H54 (cell line): ENCODE measurements at regions not wholly inside any gene's neighbourhood (a gene's known extent, or its start where the extent isn't known, plus 50 kb on each side); places are given as distances from the start of the nearest gene placed in this dataset.

ENCODE experiments used
- DNase-seq: peaks from one replicate; pipeline ENCODE4 v3.0.0; 2011; ENCODE audit warnings: low spot score, mixed read lengths; ENCODE audit not compliant: insufficient read length
- FAIRE-seq: peaks from 3 replicates; lab custom pipeline; 2011; peaks lifted over from hg19 to GRCh38; lab: Jason Lieb, UNC
- POLR2A ChIP-seq: IDR thresholded peaks from 2 replicates; pipeline ENCODE4 v1.6.1; 2011; ENCODE audit warnings: low read depth, mild to moderate bottlenecking, low read length

DNA sequence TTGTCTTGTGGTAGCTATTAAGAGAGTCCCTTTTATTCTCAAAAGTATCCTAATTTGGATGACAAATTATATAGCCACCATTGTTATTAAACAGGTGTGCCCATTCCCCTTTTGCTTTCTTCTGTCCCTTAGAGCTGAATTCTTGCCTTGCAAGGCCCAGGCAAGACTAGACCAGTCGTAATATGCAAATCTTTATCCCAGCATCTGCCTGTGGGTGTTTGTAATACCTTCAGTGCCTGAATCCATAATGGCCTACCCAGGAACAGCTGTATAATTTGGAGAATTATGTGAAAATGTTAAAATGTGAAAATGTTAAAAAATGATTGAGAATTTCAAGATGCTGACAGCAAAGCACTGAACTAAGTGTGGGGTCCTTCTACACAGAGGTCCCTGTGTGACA is 403.0 kb upstream of the RBMS3 start:
- no peak for TF ChIP-seq POLR2A
- no peak for DNase-seq
- FAIRE-seq = no peak

DNA sequence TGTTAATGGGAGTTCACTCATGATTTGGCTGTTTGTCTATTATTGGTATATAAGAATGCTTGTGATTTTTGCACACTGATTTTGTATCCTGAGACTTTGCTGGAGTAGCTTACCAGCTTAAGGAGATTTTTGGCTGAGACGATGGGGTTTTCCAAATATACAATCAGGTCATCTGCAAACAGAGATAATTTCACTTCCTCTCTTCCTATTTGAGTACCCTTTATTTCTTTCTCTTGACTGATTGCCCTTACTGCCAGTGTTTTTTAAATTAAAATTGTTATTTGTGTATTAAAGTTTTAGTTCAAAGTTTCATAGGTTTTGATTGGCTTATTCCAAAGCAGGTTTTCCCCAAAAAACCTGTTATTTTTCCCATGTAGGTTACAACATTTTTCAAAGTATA is 390.5 kb upstream of the RBMS3 start:
- no peak for FAIRE-seq
- no peak for DNase-seq
- no peak for TF ChIP-seq POLR2A

DNA sequence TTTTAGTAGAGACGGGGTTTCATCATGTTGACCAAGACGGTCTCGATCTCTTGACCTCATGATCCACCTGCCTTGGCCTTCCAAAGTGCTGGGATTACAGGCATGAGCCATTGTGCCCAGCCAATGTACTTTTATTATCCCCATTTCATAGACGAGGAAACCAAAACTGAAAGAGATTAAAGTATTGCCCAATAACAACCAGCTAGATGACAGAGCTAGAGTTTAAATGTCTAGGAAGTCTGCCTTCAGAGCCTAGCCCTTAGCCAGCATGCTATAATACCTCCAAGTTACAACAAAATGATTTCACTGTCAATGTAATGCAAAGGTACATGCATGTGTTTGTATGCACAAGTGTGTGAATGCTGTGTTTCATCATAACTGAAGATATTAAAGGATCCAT is 389.4 kb upstream of the RBMS3 start:
- no peak for TF ChIP-seq POLR2A
- FAIRE-seq (no peak), DNase-seq (no peak)

DNA sequence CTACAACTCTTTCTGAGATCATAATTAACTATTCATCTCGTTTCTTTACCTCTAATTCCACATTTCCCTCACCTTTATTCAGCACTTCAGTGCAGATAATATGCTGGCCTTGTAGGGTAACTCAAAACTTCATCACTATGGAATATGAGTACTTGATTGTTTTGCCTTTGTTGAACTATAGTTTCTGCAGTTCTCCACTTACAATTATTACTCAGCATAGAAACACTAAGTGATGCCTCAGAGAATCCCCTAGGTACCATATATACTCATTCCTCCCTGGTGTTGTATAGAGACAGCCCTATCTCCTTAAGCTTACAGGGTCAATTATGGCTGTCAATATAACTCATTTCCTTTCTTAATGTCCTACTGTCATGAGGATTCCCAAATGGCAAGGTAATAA is 380.6 kb upstream of the RBMS3 start:
- FAIRE-seq (no peak), DNase-seq (no peak)
- no peak for TF ChIP-seq POLR2A

DNA sequence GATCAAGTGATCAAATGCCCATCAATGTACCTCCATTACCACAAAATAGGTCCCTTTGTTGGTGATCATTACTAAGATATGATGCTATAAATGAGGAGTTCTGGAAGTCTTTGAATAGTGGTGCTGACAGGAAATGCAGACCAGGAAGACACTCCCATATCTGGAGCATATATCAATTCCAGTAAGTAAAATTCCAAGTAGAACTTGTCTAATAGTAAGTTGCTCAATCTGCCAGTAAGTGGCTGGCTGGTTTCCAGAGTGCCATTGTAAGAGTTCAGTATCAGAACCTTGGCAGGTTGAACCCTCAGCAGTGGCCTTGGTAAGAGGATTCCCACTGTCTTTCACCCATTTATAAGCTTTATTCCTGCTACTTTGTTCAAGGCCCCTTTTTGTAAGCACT is 379.9 kb upstream of the RBMS3 start:
- DNase-seq = no peak
- FAIRE-seq = no peak
- TF ChIP-seq POLR2A = no peak

DNA sequence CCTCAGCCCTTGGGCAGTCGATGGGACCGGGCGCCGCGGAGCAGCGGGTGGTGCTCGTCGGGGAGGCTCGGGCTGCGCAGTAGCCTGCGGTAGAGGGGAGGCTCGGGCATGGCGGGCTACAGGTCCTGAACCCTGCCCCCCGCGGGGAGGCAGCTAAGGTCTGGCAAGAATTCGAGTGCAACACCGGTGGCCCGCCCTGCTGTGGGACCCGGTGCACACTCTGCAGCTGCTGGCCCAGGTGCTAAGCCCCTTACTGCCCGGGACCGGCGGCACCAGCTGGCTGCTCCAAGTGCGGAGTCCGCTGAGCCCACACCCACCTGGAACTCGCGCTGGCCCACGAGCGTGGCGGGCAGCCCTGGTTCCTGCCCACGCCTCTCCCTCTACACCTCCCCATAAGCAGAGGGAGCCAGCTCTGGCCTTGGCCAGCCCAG is 377.7 kb upstream of the RBMS3 start:
- DNase-seq (no peak), FAIRE-seq (no peak)
- TF ChIP-seq POLR2A = no peak

DNA sequence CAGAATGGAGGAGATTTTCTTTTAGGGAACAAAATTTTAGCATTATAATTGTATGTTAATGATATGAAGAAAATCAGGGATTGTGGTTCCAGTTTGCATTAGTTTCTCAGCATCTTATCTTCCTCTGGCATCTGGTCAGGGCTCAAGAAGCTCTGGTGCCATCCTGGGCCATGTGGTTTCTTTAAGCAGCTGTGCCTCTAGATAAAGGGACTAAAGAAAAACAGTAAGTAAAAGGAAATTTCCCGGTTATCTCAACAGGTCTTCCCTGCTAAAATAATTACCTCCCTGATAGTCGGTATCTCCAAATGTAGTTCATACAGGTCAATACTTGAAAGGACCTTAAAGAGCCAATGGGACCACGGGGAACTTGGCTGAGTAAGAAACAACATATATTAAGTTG is 375.1 kb upstream of the RBMS3 start:
- DNase-seq (no peak), FAIRE-seq (no peak)
- no peak for TF ChIP-seq POLR2A

DNA sequence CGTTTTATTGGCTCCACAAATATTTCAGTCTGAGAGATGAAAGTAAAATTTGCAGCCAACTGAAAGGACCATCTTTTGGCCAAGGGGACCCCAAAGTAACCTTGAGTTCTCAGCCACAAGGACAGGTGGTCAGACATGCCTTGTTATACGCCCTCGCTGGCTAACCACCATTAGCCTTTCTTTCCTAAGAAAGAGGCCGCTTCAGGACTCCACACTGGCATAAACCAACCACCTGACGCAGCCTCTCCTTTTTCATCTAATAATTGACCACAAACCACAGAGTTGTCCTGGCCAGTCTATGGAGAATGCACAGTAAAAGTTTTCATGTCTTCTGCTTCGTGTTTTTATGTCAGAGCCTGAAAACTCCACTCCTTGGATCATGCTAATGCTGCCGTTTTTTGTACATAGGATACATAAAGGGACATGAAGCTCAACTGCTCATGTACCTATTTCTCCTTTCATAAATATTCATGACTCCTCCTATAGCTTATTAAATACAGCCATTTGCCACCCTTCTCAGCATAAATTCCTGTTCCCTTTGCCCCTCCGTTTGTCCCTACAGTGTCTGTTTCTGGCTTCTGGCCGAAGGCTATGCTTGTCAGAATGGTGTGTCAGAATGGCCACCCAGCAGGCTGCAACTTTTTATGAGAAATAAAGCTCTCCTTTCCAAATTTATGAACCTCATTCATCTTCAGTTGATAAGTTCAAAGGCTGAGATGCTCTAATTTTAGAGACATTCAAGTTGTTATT is 374.1 kb upstream of the RBMS3 start:
- no peak for TF ChIP-seq POLR2A
- DNase-seq (no peak), FAIRE-seq (no peak)

DNA sequence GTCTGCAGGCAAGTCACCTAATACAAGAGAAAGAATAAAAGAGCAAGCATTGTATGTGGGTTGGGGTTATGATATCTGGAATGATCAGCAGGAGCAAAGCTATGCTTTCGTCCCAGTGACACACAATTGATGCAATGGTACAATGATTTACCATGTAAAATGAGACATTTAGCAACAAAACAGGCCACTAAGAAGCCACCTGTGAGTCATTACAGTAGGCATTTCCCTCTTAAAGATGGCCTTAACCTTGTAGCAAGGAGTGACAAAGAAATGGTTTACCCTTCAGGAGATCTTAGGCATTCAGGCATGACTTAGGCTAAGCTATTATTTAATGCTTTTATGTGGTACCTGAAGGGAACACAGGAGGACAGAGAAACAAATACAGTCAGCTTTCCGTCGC is 373.3 kb upstream of the RBMS3 start:
- DNase-seq (no peak), FAIRE-seq (no peak)
- no peak for TF ChIP-seq POLR2A

DNA sequence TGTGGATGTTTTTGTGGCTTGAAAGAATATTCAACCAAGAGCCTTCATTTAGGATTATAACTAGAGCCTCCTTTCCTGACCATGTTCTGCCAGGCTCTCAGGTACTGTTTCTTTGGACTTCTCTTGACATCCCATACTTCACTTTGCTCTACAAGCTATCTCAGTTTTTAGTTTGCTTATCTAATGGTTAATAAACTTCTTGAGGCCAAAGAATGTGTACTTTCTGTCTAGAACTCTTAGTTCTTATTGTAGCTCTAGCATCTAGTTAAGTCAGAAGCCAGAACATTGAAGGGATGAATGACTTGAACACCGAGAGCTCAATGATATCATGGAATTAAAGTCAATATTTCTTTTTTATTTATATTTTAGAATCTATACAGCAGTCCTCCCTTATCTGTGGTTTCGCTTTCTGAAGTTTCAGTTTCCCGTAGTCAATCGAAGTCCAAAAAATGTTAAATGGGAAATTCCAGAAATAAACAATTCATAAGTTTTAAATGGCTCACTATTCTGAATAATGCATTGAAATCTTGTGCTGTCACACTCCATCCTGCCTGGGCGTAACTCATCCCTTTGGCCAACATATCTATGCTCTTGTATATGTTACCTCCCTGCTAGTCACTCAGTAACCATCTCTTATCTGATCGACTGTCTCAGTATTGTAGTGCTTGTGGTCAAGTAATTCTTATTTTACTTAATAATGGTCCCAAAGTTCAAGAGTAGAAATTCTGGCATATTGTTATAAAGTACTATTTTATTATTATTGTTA is 368.6 kb upstream of the RBMS3 start:
- no peak for FAIRE-seq
- TF ChIP-seq POLR2A = no peak
- no peak for DNase-seq

DNA sequence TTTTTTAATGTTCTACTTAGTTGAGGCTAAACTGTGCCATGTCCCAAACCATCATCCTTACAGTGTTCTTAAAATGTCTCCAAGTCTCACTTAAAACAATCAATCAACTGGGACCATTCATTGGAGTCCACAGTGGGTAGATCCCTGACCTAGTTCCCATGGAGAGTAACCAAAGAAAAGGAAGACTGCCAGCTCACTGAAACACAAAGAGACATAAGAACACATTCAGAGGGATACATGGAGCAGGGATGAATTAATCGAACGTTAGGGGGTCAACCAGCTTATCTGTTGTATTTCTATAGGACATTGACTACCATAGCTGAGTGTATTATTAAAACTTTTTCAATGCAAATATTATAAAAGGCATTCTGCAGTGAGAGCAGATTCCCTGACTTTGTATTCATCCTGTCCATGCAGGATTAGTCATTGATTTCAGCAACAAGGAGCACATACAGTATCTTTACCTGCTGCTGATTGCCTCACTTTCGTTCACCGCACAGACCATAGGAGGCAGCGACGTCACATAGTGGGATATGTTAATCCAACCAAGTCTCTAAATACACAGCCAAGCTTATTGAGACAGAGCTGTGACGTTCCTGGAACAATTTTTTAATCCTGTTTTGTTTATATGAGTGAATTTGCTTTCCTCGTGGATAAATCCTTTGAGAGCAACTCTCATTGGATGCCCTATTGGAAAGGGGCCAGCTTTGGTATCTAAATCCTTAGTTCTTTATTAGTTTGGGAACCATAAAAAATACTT is 364.9 kb upstream of the RBMS3 start:
- FAIRE-seq = peak; percentile 80
- no peak for TF ChIP-seq POLR2A
- no peak for DNase-seq

DNA sequence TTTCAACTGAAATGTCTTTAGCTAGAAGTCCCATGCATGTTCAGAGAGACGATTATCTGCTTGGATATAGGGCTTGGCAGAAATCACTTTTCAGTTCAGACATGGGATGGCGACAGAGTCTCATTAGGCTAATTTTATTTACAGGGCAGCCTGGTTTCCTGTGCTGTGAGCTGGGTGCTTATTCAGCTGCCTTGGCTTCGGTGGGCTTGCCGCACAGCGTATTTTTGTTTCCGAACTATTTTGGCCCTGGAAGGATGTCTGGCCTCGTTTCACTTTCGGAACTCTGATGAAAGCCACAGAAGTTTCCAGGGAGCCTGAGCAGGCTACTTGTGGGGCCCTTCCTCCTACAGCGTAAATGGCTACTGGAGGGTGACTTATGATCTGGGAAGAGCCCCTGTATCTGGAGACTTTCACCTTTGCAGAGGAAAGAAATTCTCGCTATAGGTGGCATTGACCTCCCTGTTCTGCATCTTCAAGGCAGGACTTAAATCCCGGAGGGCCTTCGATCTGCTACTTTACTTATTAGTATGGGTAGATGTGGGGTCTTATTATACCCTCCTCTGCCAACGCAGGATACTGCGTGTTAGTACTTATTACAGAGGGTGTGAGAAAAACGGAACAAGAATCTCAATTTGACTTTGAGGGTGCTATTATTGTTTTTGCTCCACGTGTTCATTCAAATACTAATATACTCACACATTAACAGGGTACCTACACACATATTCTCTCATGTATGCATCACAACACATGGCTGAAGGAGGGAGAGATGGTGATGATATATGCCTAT is 364.0 kb upstream of the RBMS3 start:
- TF ChIP-seq POLR2A = no peak
- DNase-seq = no peak
- no peak for FAIRE-seq

DNA sequence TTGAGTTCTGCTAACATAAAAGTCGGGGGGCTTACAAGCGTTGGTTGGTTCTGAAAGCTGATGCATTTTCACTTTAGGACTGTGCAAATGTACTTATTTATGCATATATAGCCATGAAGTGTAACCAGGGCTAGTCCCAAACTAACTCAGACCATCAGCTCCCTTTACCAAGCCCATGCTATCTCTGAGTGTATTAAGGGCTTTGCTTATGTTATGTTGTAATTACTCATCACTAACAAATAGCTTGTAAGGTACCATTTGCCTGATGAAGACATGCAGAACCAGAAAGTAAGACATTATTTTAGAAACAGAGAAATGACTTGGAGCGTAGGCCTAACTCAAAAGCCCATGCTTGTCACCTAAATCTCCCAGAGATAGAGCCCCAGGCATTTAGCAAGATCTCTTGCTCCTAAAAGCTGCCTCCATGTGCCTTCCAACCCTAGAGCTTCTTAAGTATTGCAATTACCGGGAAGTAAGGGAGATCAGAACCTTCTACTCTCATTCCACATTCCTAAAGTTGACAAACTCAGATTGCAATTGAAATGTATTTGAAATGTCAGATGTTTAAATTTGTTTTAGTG is 362.9 kb upstream of the RBMS3 start:
- no peak for TF ChIP-seq POLR2A
- peak; percentile 66 for FAIRE-seq

More for the DNA sequence above, 362.9 kb upstream of the RBMS3 start:
- DNase-seq = no peak
